Activated CD4-positive, alpha-beta memory T cell treated with anti-CD3 and anti-CD28 coated beads for 36 hours (primary cell): ENCODE measurements at regions not wholly inside any gene's neighbourhood (a gene's known extent, or its start where the extent isn't known, plus 50 kb on each side); places are given as distances from the start of the nearest gene placed in this dataset.
"Not testable (repeated sequence)": the region's sequence is repeated elsewhere in the genome, so short reads cannot be mapped to it uniquely, and the experiment has no call there.

Source experiments
- CTCF ChIA-PET: fragments of 350-600 bp; sonication (Branson Sonifier 250); formaldehyde crosslinking; loops from one replicate; lab custom pipeline; 2021; ENCODE audit warnings: antibody characterized with exemption, inconsistent platforms; lab: Charles Lee
- POLR2A ChIA-PET: fragments of 350-600 bp; sonication (Branson Sonifier 250); formaldehyde crosslinking; loops from one replicate; lab custom pipeline; 2021; ENCODE audit warnings: antibody characterized with exemption; lab: Charles Lee
- DNase-seq: peaks from one replicate; pipeline ENCODE4 v3.0.0-alpha.2; 2020
- H3K27ac Mint-ChIP-seq: one replicate; pipeline ENCODE4 v1.8.0; 2021; ENCODE audit warnings: mixed read lengths
- H3K27me3 Mint-ChIP-seq: one replicate; pipeline ENCODE4 v1.8.0; 2021; ENCODE audit warnings: mixed read lengths
- H3K36me3 Mint-ChIP-seq: one replicate; pipeline ENCODE4 v1.8.0; 2021; ENCODE audit warnings: mixed read lengths
- H3K4me1 Mint-ChIP-seq: one replicate; pipeline ENCODE4 v1.8.0; 2021; ENCODE audit warnings: low read depth, mixed read lengths
- H3K4me3 Mint-ChIP-seq: one replicate; pipeline ENCODE4 v1.8.0; 2021; ENCODE audit warnings: mild to moderate bottlenecking, mixed read lengths
- H3K9me3 Mint-ChIP-seq: one replicate; pipeline ENCODE4 v1.8.0; 2021; ENCODE audit warnings: mixed read lengths
- intact Hi-C: fragments of 100-400 bp; cut with micrococcal nuclease; formaldehyde crosslinking; loops from one replicate; pipeline ENCODE4 v1.15.1; 2023

GRCh38 chr18:57889841-57890240, 86.7 kb upstream of the ATP8B1 start:
- POLR2A ChIA-PET, result no interaction called here
- Mint-ChIP-seq H3K36me3 (no peaks in the 10 kb centered on the region), H3K4me3 (no peak overlapping the region), H3K27ac (no peak overlapping the region), H3K4me1 (no peaks in the 10 kb centered on the region), H3K9me3 (peaks cover 5% of the 10 kb centered on the region), H3K27me3 (no peaks in the 10 kb centered on the region)
- CTCF ChIA-PET, result interaction anchor here (1.4 kb wide), 1 partner anchor 8 kb away, joined by 6 read pairs; no protein-coding TSS in a partner anchor
- intact Hi-C loops, result no loop called here
- no peak for DNase-seq

- Mint-ChIP-seq H3K36me3 (no peaks in the 10 kb centered on the region), H3K27ac (no peak overlapping the region), H3K4me1 (no peaks in the 10 kb centered on the region), H3K9me3 (peaks cover 5% of the 10 kb centered on the region), H3K27me3 (no peaks in the 10 kb centered on the region), H3K4me3 (no peak overlapping the region)
- intact Hi-C loops, result no loop called here
- ChIA-PET POLR2A (no interaction called here), CTCF (interaction anchor here (1.8 kb wide), 1 partner anchor 234 kb away, joined by 6 read pairs; no protein-coding TSS in a partner anchor)
- no peak for DNase-seq
Measured at GRCh38 chr18:57887543-57888383, 84.6 kb upstream of the ATP8B1 start.

GRCh38 chr18:57885931-57886330, 82.8 kb upstream of the ATP8B1 start:
- Mint-ChIP-seq H3K4me3 (no peak overlapping the region), H3K27me3 (peaks cover 2% of the 10 kb centered on the region), H3K9me3 (peaks cover 5% of the 10 kb centered on the region), H3K36me3 (no peaks in the 10 kb centered on the region), H3K27ac (no peak overlapping the region), H3K4me1 (no peaks in the 10 kb centered on the region)
- intact Hi-C loops, result no loop called here
- POLR2A ChIA-PET, result no interaction called here
- no peak for DNase-seq
- CTCF ChIA-PET, result interaction anchor here (0.9 kb wide), 2 partner anchors 8 to 236 kb away, joined by 3 to 4 read pairs; no protein-coding TSS in a partner anchor

- Mint-ChIP-seq H3K9me3 (peaks cover 11% of the 10 kb centered on the region), H3K36me3 (no peaks in the 10 kb centered on the region), H3K4me1 (no peaks in the 10 kb centered on the region), H3K27ac (no peak overlapping the region), H3K27me3 (peaks cover 11% of the 10 kb centered on the region), H3K4me3 (no peak overlapping the region)
- ChIA-PET POLR2A (interaction anchor here (1.0 kb wide), 1 partner anchor 239 kb away, joined by 4 read pairs; no protein-coding TSS in a partner anchor), CTCF (interaction anchor here (0.7 to 2.4 kb wide), 28 partner anchors 8 to 882 kb away, joined by 3 to 33 read pairs (median 4); partner anchors contain the start of gene NEDD4L)
- DNase-seq, result no peak
- intact Hi-C loops, result loop anchor here (2.0 to 5.0 kb wide), 3 partner anchors 160 to 298 kb away; partner anchors contain the start of gene NEDD4L
Measured at GRCh38 chr18:57882465-57882864, 79.3 kb upstream of the ATP8B1 start.

- Mint-ChIP-seq H3K36me3 (no peaks in the 10 kb centered on the region), H3K4me1 (no peaks in the 10 kb centered on the region), H3K4me3 (no peak overlapping the region), H3K27me3 (peaks cover 12% of the 10 kb centered on the region), H3K9me3 (peaks cover 11% of the 10 kb centered on the region), H3K27ac (no peak overlapping the region)
- intact Hi-C loops, result loop anchor here (2.0 to 5.0 kb wide), 3 partner anchors 160 to 299 kb away; partner anchors contain the start of gene NEDD4L
- ChIA-PET POLR2A (interaction anchor here (1.0 kb wide), 1 partner anchor 240 kb away, joined by 4 read pairs; no protein-coding TSS in a partner anchor), CTCF (interaction anchor here (0.6 to 2.4 kb wide), 31 partner anchors 9 to 882 kb away, joined by 3 to 33 read pairs (median 4); partner anchors contain the start of gene NEDD4L)
- peak; percentile 64 for DNase-seq
Measured at GRCh38 chr18:57881818-57882413, 78.8 kb upstream of the ATP8B1 start.

GRCh38 chr18:57879924-57880323, 76.8 kb upstream of the ATP8B1 start:
- H3K27ac Mint-ChIP-seq, H3K36me3 Mint-ChIP-seq, H3K4me3 Mint-ChIP-seq, H3K4me1 Mint-ChIP-seq, CTCF ChIA-PET, DNase-seq, POLR2A ChIA-PET: not testable (repeated sequence)
- intact Hi-C loops, result loop anchor here (5.0 kb wide), 2 partner anchors 162 to 257 kb away; partner anchors contain the start of gene NEDD4L
- H3K27me3 Mint-ChIP-seq, result peaks cover 15% of the 10 kb centered on the region
- H3K9me3 Mint-ChIP-seq, result peaks cover 11% of the 10 kb centered on the region

GRCh38 chr18:57869221-57869620, 66.1 kb upstream of the ATP8B1 start:
- intact Hi-C loops, result no loop called here
- H3K4me1 Mint-ChIP-seq, result no peaks in the 10 kb centered on the region
- peaks cover 23% of the 10 kb centered on the region for H3K9me3 Mint-ChIP-seq
- ChIA-PET CTCF (interaction anchor here (1.1 to 3.5 kb wide), 3 partner anchors 10 to 252 kb away, joined by 5 to 9 read pairs (median 5); no protein-coding TSS in a partner anchor), POLR2A (no interaction called here)
- no peak for DNase-seq
- peaks cover 5% of the 10 kb centered on the region for H3K27me3 Mint-ChIP-seq
- peaks cover 1% of the 10 kb centered on the region for H3K36me3 Mint-ChIP-seq
- H3K4me3 Mint-ChIP-seq, result no peak overlapping the region
- no peak overlapping the region for H3K27ac Mint-ChIP-seq

- H3K36me3 Mint-ChIP-seq, result no peaks in the 10 kb centered on the region
- H3K27ac Mint-ChIP-seq, result no peak overlapping the region
- ChIA-PET CTCF (interaction anchor here (0.6 to 3.5 kb wide), 2 partner anchors 15 to 1587 kb away, joined by 5 to 9 read pairs; no protein-coding TSS in a partner anchor), POLR2A (no interaction called here)
- DNase-seq, result no peak
- intact Hi-C loops, result no loop called here
- no peaks in the 10 kb centered on the region for H3K4me1 Mint-ChIP-seq
- peaks cover 4% of the 10 kb centered on the region for H3K9me3 Mint-ChIP-seq
- H3K4me3 Mint-ChIP-seq, result no peak overlapping the region
- peaks cover 14% of the 10 kb centered on the region for H3K27me3 Mint-ChIP-seq
Measured at GRCh38 chr18:57866355-57866754, 63.2 kb upstream of the ATP8B1 start.

- no peaks in the 10 kb centered on the region for H3K4me1 Mint-ChIP-seq
- ChIA-PET POLR2A (no interaction called here), CTCF (interaction anchor here (1.7 kb wide), 1 partner anchor 17 kb away, joined by 10 read pairs; no protein-coding TSS in a partner anchor)
- DNase-seq, result no peak
- no peak overlapping the region for H3K4me3 Mint-ChIP-seq
- no peak overlapping the region for H3K27ac Mint-ChIP-seq
- no peaks in the 10 kb centered on the region for H3K9me3 Mint-ChIP-seq
- intact Hi-C loops, result no loop called here
- peaks cover 14% of the 10 kb centered on the region for H3K27me3 Mint-ChIP-seq
- no peaks in the 10 kb centered on the region for H3K36me3 Mint-ChIP-seq
Measured at GRCh38 chr18:57864615-57865121, 61.6 kb upstream of the ATP8B1 start.

- no peaks in the 10 kb centered on the region for H3K9me3 Mint-ChIP-seq
- H3K36me3 Mint-ChIP-seq, result no peaks in the 10 kb centered on the region
- no peak overlapping the region for H3K27ac Mint-ChIP-seq
- H3K27me3 Mint-ChIP-seq, result peaks cover 14% of the 10 kb centered on the region
- no peaks in the 10 kb centered on the region for H3K4me1 Mint-ChIP-seq
- H3K4me3 Mint-ChIP-seq, result no peak overlapping the region
- no peak for DNase-seq
- intact Hi-C loops, result no loop called here
- ChIA-PET POLR2A (no interaction called here), CTCF (interaction anchor here (1.7 kb wide), 1 partner anchor 18 kb away, joined by 10 read pairs; no protein-coding TSS in a partner anchor)
Measured at GRCh38 chr18:57863706-57864105, 60.6 kb upstream of the ATP8B1 start.

- peaks cover 16% of the 10 kb centered on the region for H3K27me3 Mint-ChIP-seq
Measured at GRCh38 chr18:57859314-57859713, 56.2 kb upstream of the ATP8B1 start.

More at GRCh38 chr18:57859314-57859713, 56.2 kb upstream of the ATP8B1 start:
- H3K36me3 Mint-ChIP-seq, result no peaks in the 10 kb centered on the region
- no peaks in the 10 kb centered on the region for H3K4me1 Mint-ChIP-seq
- intact Hi-C loops, result no loop called here
- H3K9me3 Mint-ChIP-seq, result no peaks in the 10 kb centered on the region
- POLR2A ChIA-PET, result interaction anchor here (0.7 kb wide), 1 partner anchor 373 kb away, joined by 3 read pairs; no protein-coding TSS in a partner anchor
- H3K27ac Mint-ChIP-seq, result no peak overlapping the region
- CTCF ChIA-PET, result interaction anchor here (0.6 to 1.8 kb wide), 7 partner anchors 9 to 239 kb away, joined by 3 to 7 read pairs (median 4); no protein-coding TSS in a partner anchor
- H3K4me3 Mint-ChIP-seq, result no peak overlapping the region
- no peak for DNase-seq
